PC-3 (cell line): ENCODE measurements at regions not wholly inside any gene's neighbourhood (a gene's known extent, or its start where the extent isn't known, plus 50 kb on each side); places are given as distances from the start of the nearest gene placed in this dataset.

Source experiments
- ATAC-seq: fragments of 200-7000 bp; cut with Tn5 transposase; 2 replicates; pipeline ENCODE4 v1.9.1; 2020; ENCODE audit warnings: mild to moderate bottlenecking, moderate library complexity
- BruUV-seq: library from RNA; stranded (reverse); fragments of 400-500 nt; replicated peaks from 2 replicates; lab custom pipeline; 2021; lab: Mats Ljungman, UMichigan
- CTCF ChIA-PET: fragments of 300-600 bp; sonication (Branson Sonifier 250); formaldehyde crosslinking; loops from one replicate; lab custom pipeline; 2022; ENCODE audit warnings: antibody characterized with exemption; lab: Charles Lee
- POLR2A ChIA-PET: fragments of 300-600 bp; sonication (Branson Sonifier 250); formaldehyde crosslinking; loops from one replicate; lab custom pipeline; 2022; ENCODE audit warnings: antibody characterized with exemption; ENCODE audit not compliant: unreplicated experiment; lab: Charles Lee
- DNase-seq: peaks from one replicate; pipeline ENCODE4 v3.0.0-alpha.2; 2015
- H2AFZ ChIP-seq: fragments of 300-600 bp; sonication (generic); 2 replicates; pipeline ENCODE4 v1.6.0; 2016; ENCODE audit warnings: antibody characterized with exemption, low read length
- H3F3A ChIP-seq: fragments of 300-600 bp; sonication (generic); one replicate; pipeline ENCODE4 v1.6.0; 2017; ENCODE audit warnings: antibody characterized with exemption, low read length, control low read depth, mild to moderate bottlenecking; ENCODE audit not compliant: unreplicated experiment
- H3K27ac ChIP-seq: fragments of 300-600 bp; sonication (generic); 2 replicates; pipeline ENCODE4 v1.5.1; 2016; ENCODE audit warnings: mild to moderate bottlenecking, low read length
- H3K27me3 ChIP-seq: fragments of 300-600 bp; sonication (generic); 2 replicates; pipeline ENCODE4 v1.6.1; 2016; ENCODE audit warnings: low read length, mixed read lengths
- H3K36me3 ChIP-seq: fragments of 300-600 bp; sonication (generic); 2 replicates; pipeline ENCODE4 v1.6.1; 2016; ENCODE audit warnings: low read depth, mixed run types, low read length, mixed read lengths
- H3K4me1 ChIP-seq: fragments of 300-600 bp; sonication (generic); 2 replicates; pipeline ENCODE4 v1.5.1; 2016; ENCODE audit warnings: low read length; ENCODE audit not compliant: insufficient read depth
- H3K4me2 ChIP-seq: fragments of 300-600 bp; sonication (generic); 2 replicates; pipeline ENCODE4 v1.6.0; 2016; ENCODE audit warnings: low read length
- H3K4me3 ChIP-seq: fragments of 300-600 bp; sonication (generic); 2 replicates; pipeline ENCODE4 v1.5.1; 2016; ENCODE audit warnings: mild to moderate bottlenecking, low read length, mixed read lengths
- H3K79me2 ChIP-seq: fragments of 300-600 bp; sonication (generic); 2 replicates; pipeline ENCODE4 v1.6.1; 2017; ENCODE audit warnings: low read length, mixed read lengths
- H3K9ac ChIP-seq: fragments of 300-600 bp; sonication (generic); 2 replicates; pipeline ENCODE4 v1.6.0; 2016; ENCODE audit warnings: mild to moderate bottlenecking, low read length
- H3K9me2 ChIP-seq: fragments of 300-600 bp; sonication (generic); replicated peaks from 2 replicates; pipeline ENCODE4 v1.6.1; 2016; ENCODE audit warnings: mixed run types, low read length, mixed read lengths
- H3K9me3 ChIP-seq: fragments of 300-600 bp; sonication (generic); 2 replicates; pipeline ENCODE4 v1.6.1; 2016; ENCODE audit warnings: low read length, mixed read lengths
- H4K20me1 ChIP-seq: fragments of 300-600 bp; sonication (generic); 2 replicates; pipeline ENCODE4 v1.6.1; 2016; ENCODE audit warnings: low read length, mixed read lengths
- CTCF ChIP-seq: fragments of 300-600 bp; sonication (generic); conservative IDR thresholded peaks from 2 replicates; pipeline ENCODE4 v1.5.1; 2017; ENCODE audit warnings: antibody characterized with exemption, low read depth, mild to moderate bottlenecking, low read length
- EZH2 ChIP-seq: fragments of 300-600 bp; sonication (generic); IDR thresholded peaks from one replicate; pipeline ENCODE4 v1.6.1; 2017; ENCODE audit warnings: antibody characterized with exemption, mild to moderate bottlenecking, low read length; ENCODE audit not compliant: unreplicated experiment
- EZH2phosphoT487 ChIP-seq: fragments of 300-600 bp; sonication (generic); IDR thresholded peaks from 2 replicates; pipeline ENCODE4 v1.6.1; 2018; ENCODE audit warnings: mild to moderate bottlenecking, antibody characterized with exemption, low read length, borderline replicate concordance
- intact Hi-C: fragments of 100-400 bp; cut with micrococcal nuclease; formaldehyde crosslinking; loops from 2 replicates; pipeline ENCODE4 v1.9.0; 2023

GRCh38 chrX:141405853-141406492 lies 163.7 kb upstream of the SPANXC start:
- Histone ChIP-seq H3K27ac (peak overlapping the region; percentile 98), H3K4me1 (peaks cover 38% of the 10 kb centered on the region), H3K36me3 (no peaks in the 10 kb centered on the region), H3F3A (peaks cover 9% of the 10 kb centered on the region), H3K9ac (peak overlapping the region; percentile 63), H4K20me1 (no peaks in the 10 kb centered on the region), H3K27me3 (no peaks in the 10 kb centered on the region), H2AFZ (no peak overlapping the region), H3K9me3 (no peaks in the 10 kb centered on the region), H3K4me2 (peak overlapping the region; percentile 70), H3K9me2 (no peaks in the 10 kb centered on the region), H3K4me3 (peak overlapping the region; percentile 47; the same call in 1 of the 2 replicates), H3K79me2 (no peaks in the 10 kb centered on the region)
- ChIA-PET POLR2A (interaction anchor here (0.5 to 0.9 kb wide), 2 partner anchors 64 to 235 kb away, joined by 3 to 5 read pairs; no protein-coding TSS in a partner anchor), CTCF (interaction anchor here (0.6 kb wide), 1 partner anchor 774 kb away, joined by 3 read pairs; no protein-coding TSS in a partner anchor)
- TF ChIP-seq EZH2phosphoT487 (no peak), EZH2 (no peak), CTCF (no peak)
- DNase-seq (peak; percentile 87), ATAC-seq (peak; percentile 88)
- BruUV-seq = no TSS peak
- intact Hi-C loops = loop anchor here (1.0 to 10.0 kb wide), 7 partner anchors 63 to 639 kb away; partner anchors contain the start of gene LDOC1

GRCh38 chrX:141405486-141405852 lies 163.2 kb upstream of the SPANXC start:
- POLR2A ChIA-PET = interaction anchor here (0.5 kb wide), 2 partner anchors 63 to 518 kb away, joined by 3 read pairs; no protein-coding TSS in a partner anchor
- H3K27me3 ChIP-seq = no peaks in the 10 kb centered on the region
- peak overlapping the region; percentile 70 for H3K4me2 ChIP-seq
- H3K9ac ChIP-seq = peak overlapping the region; percentile 63
- H2AFZ ChIP-seq = no peak overlapping the region
- ATAC-seq = peak; percentile 64
- TF ChIP-seq EZH2phosphoT487 = no peak
- no peak for TF ChIP-seq CTCF
- TF ChIP-seq EZH2 = no peak
- no TSS peak for BruUV-seq
- peak; percentile 79 for DNase-seq
- intact Hi-C loops = loop anchor here (5.0 to 10.0 kb wide), 5 partner anchors 83 to 638 kb away; partner anchors contain the start of gene LDOC1
- no peaks in the 10 kb centered on the region for H4K20me1 ChIP-seq
- no peaks in the 10 kb centered on the region for H3K9me2 ChIP-seq
- H3K9me3 ChIP-seq = no peaks in the 10 kb centered on the region
- H3K79me2 ChIP-seq = no peaks in the 10 kb centered on the region
- H3K36me3 ChIP-seq = no peaks in the 10 kb centered on the region
- H3K27ac ChIP-seq = peak overlapping the region; percentile 98
- H3K4me1 ChIP-seq = peaks cover 38% of the 10 kb centered on the region
- H3F3A ChIP-seq = peaks cover 9% of the 10 kb centered on the region
- H3K4me3 ChIP-seq = 0 out of 2 replicates have a peak overlapping the region, but pooled peaks have one; percentile 22
- CTCF ChIA-PET = no interaction called here
